GM12865 (cell line): ENCODE measurements at regions not wholly inside any gene's neighbourhood (a gene's known extent, or its start where the extent isn't known, plus 50 kb on each side); places are given as distances from the start of the nearest gene placed in this dataset.

Source experiments
- DNase-seq: peaks from one replicate; pipeline ENCODE4 v3.0.0; 2010; ENCODE audit warnings: low read depth
- H3K4me3 ChIP-seq: 2 replicates; pipeline ENCODE4 v1.5.1; 2011; ENCODE audit warnings: mild to moderate bottlenecking, low read depth, low read length, control low read depth
- TF ChIP-seq, protein P1 (sequence below): IDR thresholded peaks from 2 replicates; pipeline ENCODE4 v1.5.1; 2011; ENCODE audit warnings: low read length, control low read depth, low read depth, inconsistent platforms; ENCODE audit not compliant: insufficient read depth; ENCODE audit errors: missing control alignments

DNA sequence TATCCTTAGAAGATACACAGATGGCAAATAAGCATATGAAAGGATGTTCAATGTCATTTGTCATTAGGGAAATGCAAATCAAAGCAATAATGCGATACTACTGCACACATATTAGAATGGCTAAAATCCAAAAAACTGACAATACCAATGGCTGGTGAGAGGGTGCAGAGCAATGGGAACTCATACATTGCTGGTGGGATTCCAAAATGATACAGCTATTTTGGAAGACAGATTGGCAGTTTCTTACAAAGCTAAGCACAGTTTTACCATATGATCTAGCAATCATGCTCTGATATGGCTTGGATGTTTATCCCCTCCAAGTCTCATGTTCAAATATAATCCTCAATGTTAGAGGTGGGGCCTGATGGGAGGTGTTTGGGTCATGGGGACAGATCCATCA lies 122.6 kb downstream of the KCTD15 start:
- no peak overlapping the region for H3K4me3 ChIP-seq
- TF ChIP-seq, protein P1, sequence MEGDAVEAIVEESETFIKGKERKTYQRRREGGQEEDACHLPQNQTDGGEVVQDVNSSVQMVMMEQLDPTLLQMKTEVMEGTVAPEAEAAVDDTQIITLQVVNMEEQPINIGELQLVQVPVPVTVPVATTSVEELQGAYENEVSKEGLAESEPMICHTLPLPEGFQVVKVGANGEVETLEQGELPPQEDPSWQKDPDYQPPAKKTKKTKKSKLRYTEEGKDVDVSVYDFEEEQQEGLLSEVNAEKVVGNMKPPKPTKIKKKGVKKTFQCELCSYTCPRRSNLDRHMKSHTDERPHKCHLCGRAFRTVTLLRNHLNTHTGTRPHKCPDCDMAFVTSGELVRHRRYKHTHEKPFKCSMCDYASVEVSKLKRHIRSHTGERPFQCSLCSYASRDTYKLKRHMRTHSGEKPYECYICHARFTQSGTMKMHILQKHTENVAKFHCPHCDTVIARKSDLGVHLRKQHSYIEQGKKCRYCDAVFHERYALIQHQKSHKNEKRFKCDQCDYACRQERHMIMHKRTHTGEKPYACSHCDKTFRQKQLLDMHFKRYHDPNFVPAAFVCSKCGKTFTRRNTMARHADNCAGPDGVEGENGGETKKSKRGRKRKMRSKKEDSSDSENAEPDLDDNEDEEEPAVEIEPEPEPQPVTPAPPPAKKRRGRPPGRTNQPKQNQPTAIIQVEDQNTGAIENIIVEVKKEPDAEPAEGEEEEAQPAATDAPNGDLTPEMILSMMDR = no peak
- DNase-seq = no peak

DNA sequence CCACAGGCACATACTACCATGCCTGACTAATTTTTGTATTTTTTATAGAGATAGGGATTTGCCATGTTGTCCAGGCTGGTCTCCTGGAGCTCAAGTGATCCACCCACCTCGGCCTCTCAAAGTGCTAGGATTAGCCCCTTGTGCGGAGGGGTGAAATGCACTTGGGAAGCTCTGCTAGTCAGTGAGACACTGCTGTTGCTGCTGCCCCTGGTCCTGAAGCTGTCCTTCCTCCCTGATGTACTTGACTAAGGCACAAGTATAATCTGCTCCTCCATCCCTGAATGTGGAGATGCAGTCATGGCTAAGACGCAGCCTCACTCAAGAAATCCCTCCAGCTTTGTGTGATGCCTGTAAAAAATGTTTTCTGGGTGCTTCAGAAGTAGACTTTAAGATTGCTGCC lies 124.5 kb downstream of the KCTD15 start:
- TF ChIP-seq, protein P1 = no peak
- no peak for DNase-seq
- H3K4me3 ChIP-seq = no peak overlapping the region

DNA sequence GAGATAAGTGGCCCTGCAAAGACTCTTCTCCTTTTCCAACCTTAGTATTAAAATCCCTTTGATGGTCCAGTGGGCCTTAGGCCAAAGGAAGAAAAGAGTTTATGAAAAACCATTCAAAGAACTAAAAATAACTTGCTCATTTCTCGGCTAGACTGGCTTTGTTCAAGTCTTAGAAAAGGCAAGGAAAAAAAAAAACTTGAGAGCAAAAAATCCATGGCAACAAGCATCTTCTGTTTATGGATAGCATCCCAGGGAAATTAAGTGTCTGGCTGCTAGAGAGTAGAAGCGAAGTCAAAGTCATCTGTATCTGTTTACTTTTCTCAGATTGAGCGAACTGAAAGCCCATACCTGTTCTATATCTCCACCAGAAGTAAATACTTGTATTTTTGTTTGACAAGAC lies 129.6 kb downstream of the KCTD15 start:
- H3K4me3 ChIP-seq = no peak overlapping the region
- TF ChIP-seq, protein P1 = no peak
- DNase-seq = no peak

DNA sequence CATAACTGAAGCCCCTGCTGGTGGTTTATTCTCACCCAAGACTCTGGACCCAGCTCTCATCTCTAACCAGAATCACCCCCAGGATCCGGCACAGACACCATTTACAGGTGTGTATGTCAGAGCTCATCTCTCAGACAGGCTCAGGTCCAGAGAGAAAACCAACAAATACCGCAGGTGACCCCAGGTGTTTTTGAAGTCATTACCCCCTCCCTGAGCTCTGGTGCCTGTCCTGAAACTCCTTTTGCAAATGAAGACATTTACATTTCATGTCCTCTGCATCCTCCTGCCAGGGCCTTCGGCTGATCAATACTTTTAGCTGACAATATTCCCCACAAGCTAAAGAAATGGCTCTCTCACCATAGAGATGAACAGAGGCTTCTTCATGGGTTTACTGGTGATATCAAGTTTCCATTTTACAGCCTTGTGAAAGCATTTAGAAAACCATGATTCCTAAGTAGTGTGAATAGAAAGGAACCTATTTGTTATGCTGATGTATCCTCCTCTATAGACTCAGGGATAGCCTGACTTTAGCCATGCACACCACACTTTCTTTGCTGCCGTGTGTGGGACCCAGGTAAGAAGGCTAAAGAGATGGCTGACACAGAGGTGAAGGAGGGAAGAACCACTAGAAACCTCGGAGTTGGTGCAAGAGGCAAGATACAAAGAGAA lies 131.3 kb downstream of the KCTD15 start:
- DNase-seq = no peak
- TF ChIP-seq, protein P1 = no peak
- H3K4me3 ChIP-seq = no peak overlapping the region

DNA sequence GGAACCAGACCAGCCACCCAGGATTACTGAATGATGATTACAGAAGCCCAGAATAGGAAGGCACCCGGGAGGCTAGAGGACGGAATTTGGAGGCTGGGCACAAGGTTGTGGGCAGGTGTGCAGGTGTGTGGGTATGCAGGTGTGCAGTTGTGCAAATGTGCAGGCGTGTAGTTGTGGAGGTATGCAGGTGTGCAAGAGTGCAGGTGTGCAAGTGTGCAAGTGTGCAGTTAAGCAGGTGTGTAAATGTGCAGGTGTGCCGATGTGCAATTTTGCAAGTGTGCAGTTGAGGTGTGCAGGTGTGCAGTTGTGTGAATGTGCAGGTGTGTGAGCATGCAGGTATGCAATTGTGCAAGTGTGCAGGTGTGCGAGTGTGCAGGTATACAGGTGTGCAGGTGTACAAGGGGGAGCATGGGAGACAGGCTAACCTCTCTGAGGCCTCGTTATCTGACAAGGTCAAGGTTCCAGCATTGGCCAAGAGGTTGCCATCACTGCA lies 131.8 kb downstream of the KCTD15 start:
- DNase-seq = no peak
- no peak overlapping the region for H3K4me3 ChIP-seq
- TF ChIP-seq, protein P1 = no peak

DNA sequence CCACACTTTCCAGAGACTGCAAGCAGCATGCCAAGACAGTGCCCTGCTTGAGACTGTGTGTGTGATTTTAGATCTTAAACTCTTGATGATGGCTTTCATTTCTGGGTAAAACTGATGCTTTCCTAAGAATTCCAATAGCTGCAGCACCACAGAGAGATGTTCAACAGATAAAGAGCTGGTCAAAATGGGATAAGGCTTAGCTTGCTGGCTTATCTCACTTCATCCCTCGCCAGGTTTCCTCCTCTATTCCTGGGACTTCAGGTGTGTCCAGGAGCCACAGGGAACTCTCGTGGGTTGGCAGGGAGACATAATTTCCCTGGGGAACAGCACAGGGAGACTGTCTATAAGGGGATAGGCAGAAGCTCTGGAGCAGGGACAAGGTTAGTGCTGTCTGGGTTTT lies 137.3 kb downstream of the KCTD15 start:
- TF ChIP-seq, protein P1 = no peak
- DNase-seq = no peak
- no peak overlapping the region for H3K4me3 ChIP-seq

DNA sequence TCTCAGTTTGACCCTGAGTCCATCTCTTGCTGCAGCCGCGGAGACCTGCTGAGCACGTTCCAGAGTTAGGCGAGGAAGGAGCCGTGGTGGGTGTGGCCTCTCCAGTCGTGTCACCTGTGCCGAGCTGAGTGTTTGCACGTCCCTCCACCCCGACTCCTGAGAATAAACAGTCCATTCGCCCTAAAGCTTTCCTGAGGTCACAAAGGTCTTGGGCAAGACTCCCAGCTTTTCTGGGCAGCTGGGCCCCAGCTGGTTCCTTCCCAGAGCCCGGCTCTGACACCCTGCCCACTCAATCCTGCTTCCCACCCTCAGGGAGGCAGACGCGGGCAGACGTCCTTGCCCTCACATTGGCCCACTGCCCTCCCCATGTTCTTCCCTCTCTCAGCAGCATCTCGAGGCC lies 142.2 kb downstream of the KCTD15 start:
- DNase-seq = no peak
- TF ChIP-seq, protein P1 = no peak
- no peak overlapping the region for H3K4me3 ChIP-seq
